OCI-LY7 (cell line): ENCODE measurements at regions not wholly inside any gene's neighbourhood (a gene's known extent, or its start where the extent isn't known, plus 50 kb on each side); places are given as distances from the start of the nearest gene placed in this dataset.

Source experiments
- EZH2phosphoT487 ChIP-seq: fragments of 200-600 bp; sonication (generic); IDR thresholded peaks from 2 replicates; pipeline ENCODE4 v1.6.1; 2018; ENCODE audit warnings: low read depth, borderline replicate concordance, mild to moderate bottlenecking, mixed run types, antibody characterized with exemption, low read length, moderate library complexity, mixed read lengths
- TF ChIP-seq, protein P1 (sequence below): fragments of 200-600 bp; sonication (generic); conservative IDR thresholded peaks from 2 replicates; pipeline ENCODE4 v1.5.1; 2014; ENCODE audit warnings: mild to moderate bottlenecking, antibody characterized with exemption, low read length, moderate library complexity, mixed read lengths

DNA sequence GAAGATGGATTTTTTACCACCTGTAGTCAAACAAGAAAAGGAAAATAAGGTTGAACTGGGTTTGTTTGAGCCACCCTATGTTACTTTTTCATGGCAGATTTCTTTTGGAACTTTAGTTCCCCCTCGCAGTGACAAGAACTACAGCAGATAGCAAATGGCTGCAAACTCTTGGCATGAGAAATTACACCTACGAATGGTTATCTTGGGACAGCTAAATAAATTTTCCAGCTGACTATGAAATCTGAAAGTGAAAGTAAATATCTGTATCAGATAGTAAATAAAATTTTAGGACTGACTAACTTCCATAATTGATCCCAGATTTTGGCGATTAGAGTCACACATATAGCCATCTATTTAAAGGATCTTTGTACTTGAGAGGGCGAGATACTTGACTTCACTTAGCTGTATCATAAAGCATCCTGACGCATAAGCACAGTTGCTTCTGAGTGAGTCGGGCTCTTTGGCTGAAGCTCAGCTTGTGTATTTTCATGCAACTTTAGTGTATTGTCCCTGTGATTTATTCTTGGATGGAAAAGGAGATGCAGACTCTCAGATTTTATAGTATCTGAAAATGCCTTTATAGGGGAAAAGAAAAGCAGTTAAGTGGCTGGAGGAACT is 125.3 kb upstream of the B3GAT2 start:
- TF ChIP-seq, protein P1, sequence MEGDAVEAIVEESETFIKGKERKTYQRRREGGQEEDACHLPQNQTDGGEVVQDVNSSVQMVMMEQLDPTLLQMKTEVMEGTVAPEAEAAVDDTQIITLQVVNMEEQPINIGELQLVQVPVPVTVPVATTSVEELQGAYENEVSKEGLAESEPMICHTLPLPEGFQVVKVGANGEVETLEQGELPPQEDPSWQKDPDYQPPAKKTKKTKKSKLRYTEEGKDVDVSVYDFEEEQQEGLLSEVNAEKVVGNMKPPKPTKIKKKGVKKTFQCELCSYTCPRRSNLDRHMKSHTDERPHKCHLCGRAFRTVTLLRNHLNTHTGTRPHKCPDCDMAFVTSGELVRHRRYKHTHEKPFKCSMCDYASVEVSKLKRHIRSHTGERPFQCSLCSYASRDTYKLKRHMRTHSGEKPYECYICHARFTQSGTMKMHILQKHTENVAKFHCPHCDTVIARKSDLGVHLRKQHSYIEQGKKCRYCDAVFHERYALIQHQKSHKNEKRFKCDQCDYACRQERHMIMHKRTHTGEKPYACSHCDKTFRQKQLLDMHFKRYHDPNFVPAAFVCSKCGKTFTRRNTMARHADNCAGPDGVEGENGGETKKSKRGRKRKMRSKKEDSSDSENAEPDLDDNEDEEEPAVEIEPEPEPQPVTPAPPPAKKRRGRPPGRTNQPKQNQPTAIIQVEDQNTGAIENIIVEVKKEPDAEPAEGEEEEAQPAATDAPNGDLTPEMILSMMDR: no peak
- TF ChIP-seq EZH2phosphoT487: no peak
